ENCODE measurements at regions not wholly inside any gene's neighbourhood (a gene's known extent, or its start where the extent isn't known, plus 50 kb on each side); places are given as distances from the start of the nearest gene placed in this dataset.

- no peak for DNase-seq
Measured at GRCh38 chr1:170318141-170318540, 172.4 kb downstream of the NTMT2 start.

GRCh38 chr1:170318736-170319135 is 173.0 kb downstream of the NTMT2 start:
- DNase-seq = no peak

DNA sequence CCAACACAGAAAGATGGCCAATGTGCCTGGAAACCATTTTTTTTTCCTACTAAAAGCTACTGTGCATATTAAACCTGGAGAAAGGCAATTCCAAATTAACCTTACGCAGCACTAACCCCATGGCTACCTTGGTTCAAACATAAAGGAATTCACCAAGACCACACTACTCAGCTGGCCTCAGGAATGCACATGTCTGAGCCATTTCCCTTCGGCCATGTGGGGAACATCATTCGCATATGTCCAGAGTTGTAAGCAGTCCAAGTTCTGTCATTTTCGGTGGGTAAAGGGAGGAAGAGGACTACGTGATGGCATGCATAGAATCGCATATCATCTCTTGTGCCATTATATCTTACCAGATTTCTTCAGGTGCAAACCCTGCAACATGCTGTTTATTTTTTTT is 175.4 kb downstream of the NTMT2 start:
- no peak for DNase-seq

DNA sequence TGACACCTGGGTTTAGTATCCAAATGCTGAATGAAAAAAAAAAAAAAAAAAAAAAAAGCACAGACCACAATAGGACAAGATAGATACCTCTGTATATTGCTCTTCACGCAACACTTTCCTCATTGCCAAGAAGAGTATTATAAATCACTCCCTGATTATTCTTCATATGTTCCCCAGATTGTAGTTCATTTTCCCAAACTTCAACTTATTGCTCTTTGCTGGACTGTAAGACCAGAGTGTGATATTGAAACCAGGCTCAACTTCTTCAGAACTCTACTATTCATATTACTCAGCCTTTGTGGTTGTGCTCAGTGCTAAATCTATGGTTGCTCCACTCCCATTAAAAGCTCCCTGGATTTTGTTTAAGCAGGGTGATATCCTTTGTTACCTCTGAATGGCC is 180.4 kb downstream of the NTMT2 start:
- no peak for DNase-seq

DNA sequence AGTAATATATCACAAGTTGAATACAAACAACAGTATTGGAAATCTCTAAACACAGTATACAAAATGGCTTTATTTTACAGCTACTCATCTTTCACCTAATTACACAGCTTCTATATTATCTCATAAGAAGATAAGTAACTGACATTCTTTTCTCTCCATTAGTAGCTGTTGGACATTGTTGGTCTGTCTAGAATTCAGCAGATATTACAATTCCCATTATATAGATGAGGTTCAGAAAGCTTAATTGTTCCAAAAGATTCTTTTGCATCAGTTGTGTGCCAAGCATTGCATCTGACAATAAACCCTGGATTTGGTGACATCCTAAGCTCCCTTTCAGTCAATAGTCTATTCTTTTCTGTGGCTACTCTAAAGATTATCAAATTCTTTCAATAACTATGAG is 187.0 kb downstream of the NTMT2 start:
- DNase-seq = no peak

DNA sequence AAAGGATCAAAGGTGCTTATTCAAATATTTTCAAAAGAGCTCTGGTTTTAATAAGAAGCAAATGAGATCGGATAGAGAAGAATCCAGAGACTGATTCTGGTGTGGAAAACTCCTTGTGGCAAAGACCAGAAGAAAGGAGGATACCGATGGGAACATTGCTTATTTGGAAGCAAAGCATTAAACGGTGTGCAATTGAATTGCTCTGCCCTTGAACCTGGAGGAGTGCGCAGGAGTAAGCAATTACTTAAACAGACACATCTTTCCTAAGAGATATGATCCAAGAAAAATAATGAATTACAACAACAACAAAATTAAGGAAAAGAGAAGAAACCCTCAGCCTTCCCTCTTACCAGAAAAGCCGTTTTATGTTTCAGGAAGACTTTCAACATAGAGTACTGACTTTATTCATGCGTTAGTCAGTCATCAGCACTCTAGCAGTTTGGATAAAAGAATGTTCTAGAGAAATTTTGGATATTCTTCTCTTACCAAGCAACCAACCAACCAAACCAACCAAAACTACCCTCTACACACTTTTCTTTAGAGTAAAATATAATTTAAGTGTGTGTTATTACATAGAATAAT is 191.7 kb downstream of the NTMT2 start:
- no peak for DNase-seq

- no peak for DNase-seq
Measured at GRCh38 chr1:170339534-170339933, 192.4 kb upstream of the GORAB start.

GRCh38 chr1:170340308-170340707 is 191.7 kb upstream of the GORAB start:
- DNase-seq = no peak

GRCh38 chr1:170351366-170351946 is 180.5 kb upstream of the GORAB start:
- no peak for DNase-seq

GRCh38 chr1:170354246-170354645 is 177.7 kb upstream of the GORAB start:
- DNase-seq = no peak

DNA sequence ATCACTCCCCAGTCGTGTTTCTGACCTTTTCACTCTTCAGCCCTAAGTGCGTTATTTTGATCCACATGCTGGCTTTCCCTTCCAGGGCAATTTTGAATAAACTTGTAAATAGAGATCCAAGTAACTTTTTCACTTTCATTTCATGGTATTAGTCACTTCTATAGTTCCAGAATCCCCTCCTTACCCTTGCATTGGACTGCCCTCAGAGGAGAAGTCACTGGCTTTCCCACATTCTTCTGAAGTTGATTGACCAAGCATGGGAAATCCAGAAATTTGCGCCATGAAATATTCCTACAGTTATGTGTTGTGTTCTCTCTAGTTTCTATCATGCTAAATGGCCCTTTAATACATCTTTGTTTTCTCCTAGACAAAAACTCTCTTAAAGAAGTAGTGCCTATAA is 177.3 kb upstream of the GORAB start:
- DNase-seq = no peak

GRCh38 chr1:170355267-170355801 is 176.6 kb upstream of the GORAB start:
- no peak for DNase-seq

DNA sequence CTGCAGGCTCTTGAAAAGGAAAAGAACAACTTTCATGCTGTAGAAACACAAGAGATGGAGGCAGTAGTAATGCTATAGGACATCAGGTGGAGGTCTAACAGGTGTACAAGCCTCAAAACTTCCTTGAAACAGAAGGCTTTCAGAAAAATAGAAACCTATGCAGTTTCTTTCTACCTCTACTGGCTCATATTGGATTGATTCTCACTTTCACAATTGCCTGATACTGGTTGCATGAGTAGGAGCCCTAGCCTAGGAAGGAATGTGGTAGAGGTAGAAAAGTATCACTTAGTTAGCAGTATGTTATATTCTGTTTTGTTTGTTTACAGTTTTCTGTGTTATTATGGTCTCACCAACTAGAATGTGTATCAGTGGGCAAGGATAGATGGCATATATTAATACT is 175.4 kb upstream of the GORAB start:
- no peak for DNase-seq

DNA sequence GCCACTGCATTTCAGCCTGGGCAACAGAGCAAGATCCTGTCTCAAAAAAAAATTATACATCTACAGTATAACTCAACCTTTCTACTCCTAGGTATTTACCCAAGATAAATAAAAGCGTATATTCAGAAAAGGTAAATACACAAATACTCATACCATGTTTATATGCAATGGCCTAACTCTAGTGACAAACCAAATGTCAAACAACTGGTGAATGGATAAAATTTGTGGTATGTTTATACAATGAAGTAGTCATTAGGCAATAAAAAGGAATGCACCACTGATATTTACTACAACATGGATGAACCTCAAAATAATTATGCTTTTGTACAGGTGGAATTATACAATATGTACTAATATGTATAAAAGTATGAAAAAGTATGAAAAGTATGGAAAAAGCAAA is 174.2 kb upstream of the GORAB start:
- DNase-seq = no peak

DNA sequence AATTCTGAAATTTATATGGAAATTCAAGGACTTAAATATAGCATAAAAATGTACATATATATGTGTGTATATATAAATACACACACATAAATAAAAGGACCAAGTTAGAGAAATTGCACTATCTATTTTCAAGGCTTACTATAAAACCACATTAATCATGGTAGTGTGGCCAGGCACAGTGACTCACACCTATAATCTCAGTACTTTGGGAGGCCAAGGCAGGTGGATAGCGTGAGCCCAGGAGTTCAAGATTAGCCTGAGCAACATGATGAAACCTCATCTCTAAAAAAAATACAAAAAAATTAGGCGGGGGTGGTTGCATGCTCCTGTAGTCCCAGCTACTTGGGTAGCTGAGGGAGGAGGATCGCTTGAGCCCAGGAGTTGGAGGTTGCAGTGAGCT is 171.4 kb upstream of the GORAB start:
- DNase-seq = no peak

DNA sequence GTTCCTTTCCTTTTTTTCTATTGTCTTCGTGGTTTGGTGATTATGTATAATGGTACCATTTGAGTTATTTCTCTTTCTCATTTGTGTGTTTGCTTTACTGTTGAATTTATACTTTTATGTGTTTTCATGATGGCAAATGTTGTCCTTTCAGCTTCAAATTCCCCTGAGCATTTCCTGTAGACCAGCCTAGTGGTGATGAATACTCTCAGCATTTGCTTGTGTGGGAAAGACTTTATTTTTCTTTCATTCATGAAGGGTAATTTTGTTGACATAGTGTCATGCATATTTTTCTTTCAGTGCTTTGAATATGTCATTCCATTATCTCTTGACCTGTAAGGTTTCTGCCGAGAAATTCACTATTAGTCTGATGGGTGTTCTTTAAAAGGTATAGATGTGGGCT is 166.6 kb upstream of the GORAB start:
- DNase-seq = no peak

DNA sequence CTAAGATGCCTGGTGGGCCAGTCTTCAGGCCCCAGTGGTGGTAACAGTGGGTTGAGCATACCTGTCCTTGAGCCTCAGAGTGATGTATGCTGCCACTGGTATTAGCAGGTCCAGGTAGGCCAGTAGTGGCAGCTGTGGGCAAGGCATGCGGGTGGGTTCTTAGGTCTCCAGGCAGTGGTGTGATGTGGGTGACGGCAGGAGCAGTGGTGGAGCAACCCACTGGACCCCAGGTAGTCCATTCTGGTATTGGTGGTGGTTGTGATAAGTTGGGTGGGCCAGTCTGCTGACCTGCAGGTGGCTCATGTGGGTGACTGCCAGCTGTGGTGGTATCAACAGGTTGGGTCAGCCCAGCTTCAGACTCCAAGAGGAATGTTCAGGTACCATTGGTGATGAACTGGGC is 165.0 kb upstream of the GORAB start:
- DNase-seq = no peak

GRCh38 chr1:170367615-170368014 is 164.4 kb upstream of the GORAB start:
- no peak for DNase-seq

GRCh38 chr1:170369000-170369399 is 163.0 kb upstream of the GORAB start:
- no peak for DNase-seq

GRCh38 chr1:170369417-170369816 is 162.5 kb upstream of the GORAB start:
- no peak for DNase-seq

- no peak for DNase-seq
Measured at GRCh38 chr1:170370087-170370486, 161.9 kb upstream of the GORAB start.

- no peak for DNase-seq
Measured at GRCh38 chr1:170375082-170375723, 156.8 kb upstream of the GORAB start.

DNA sequence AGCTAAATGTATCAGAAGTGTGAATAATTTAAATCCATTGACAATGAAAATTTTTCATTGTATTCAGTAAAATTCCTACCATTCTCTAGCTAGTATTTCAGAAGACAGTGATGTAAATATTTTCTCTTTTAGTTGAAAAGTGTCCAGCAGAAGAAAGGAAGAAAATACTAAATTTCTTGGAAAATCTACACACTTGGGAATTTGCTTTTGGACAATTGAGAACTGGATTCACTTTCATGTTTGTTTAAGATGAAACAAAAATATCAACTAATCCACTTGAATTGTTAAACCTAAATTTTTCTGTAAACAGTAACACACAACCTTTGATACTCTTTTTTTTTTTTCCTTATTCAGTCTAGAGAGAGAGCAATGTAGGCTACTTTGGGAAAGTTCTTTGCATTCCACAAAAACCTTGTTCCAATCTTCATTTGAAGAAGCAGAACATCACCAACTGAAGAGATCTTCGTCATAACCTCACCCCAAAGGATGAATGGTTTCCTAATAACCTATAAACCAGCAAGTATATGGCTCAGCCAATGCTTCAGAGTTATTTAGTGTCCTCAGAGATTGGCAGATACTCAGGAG is 155.1 kb upstream of the GORAB start:
- DNase-seq = no peak

GRCh38 chr1:170377440-170377839 is 154.5 kb upstream of the GORAB start:
- no peak for DNase-seq
